AG04449 (cell line): ENCODE measurements at regions not wholly inside any gene's neighbourhood (a gene's known extent, or its start where the extent isn't known, plus 50 kb on each side); places are given as distances from the start of the nearest gene placed in this dataset.
"Not testable (repeated sequence)": the region's sequence is repeated elsewhere in the genome, so short reads cannot be mapped to it uniquely, and the experiment has no call there.

Source experiments
- CTCF ChIA-PET: fragments of 350-600 bp; formaldehyde crosslinking; extraction: SDS; loops from one replicate; lab custom pipeline; 2021; ENCODE audit warnings: antibody characterized with exemption; lab: Yijun Ruan, JAX
- POLR2A ChIA-PET: fragments of 400-600, 350-600 bp; formaldehyde crosslinking; extraction: SDS; loops from one replicate; lab custom pipeline; 2020; ENCODE audit warnings: antibody characterized with exemption, inconsistent platforms; lab: Yijun Ruan, JAX
- DNase-seq: peaks from one replicate; pipeline ENCODE4 v3.0.0-alpha.2; 2010; ENCODE audit warnings: low read depth, low spot score
- H3K4me3 ChIP-seq: 2 replicates; pipeline ENCODE4 v1.5.1; 2011; ENCODE audit warnings: low read depth, mild to moderate bottlenecking, control low read depth, low read length
- TF ChIP-seq, protein P1 (sequence below): IDR thresholded peaks from one replicate; pipeline ENCODE4 v1.5.1; 2011; ENCODE audit warnings: mild to moderate bottlenecking, moderate library complexity, low read length, control low read depth, inconsistent platforms; ENCODE audit not compliant: insufficient read depth; ENCODE audit errors: missing control alignments

DNA sequence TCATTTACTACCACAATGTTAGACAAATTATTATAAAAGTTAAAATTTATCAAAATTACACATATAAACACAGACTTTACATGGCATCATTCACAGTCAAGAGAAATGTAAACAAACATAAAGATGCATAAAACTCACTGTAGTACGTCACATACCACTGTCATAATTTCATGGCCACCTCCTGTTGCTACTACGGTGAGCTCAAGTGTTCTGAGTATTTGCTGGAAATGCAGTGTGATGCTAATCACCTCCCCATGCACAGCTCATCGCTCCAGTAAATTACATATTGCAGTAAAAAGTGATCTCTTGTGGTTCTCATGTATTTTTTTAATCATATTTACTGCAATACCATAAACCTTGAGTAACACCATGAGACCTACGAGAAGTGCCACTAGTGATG lies 247.7 kb upstream of the SFSWAP start:
- no peak overlapping the region for H3K4me3 ChIP-seq
- DNase-seq, result no peak
- ChIA-PET CTCF (no interaction called here), POLR2A (no interaction called here)
- TF ChIP-seq, protein P1, sequence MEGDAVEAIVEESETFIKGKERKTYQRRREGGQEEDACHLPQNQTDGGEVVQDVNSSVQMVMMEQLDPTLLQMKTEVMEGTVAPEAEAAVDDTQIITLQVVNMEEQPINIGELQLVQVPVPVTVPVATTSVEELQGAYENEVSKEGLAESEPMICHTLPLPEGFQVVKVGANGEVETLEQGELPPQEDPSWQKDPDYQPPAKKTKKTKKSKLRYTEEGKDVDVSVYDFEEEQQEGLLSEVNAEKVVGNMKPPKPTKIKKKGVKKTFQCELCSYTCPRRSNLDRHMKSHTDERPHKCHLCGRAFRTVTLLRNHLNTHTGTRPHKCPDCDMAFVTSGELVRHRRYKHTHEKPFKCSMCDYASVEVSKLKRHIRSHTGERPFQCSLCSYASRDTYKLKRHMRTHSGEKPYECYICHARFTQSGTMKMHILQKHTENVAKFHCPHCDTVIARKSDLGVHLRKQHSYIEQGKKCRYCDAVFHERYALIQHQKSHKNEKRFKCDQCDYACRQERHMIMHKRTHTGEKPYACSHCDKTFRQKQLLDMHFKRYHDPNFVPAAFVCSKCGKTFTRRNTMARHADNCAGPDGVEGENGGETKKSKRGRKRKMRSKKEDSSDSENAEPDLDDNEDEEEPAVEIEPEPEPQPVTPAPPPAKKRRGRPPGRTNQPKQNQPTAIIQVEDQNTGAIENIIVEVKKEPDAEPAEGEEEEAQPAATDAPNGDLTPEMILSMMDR, result no peak

DNA sequence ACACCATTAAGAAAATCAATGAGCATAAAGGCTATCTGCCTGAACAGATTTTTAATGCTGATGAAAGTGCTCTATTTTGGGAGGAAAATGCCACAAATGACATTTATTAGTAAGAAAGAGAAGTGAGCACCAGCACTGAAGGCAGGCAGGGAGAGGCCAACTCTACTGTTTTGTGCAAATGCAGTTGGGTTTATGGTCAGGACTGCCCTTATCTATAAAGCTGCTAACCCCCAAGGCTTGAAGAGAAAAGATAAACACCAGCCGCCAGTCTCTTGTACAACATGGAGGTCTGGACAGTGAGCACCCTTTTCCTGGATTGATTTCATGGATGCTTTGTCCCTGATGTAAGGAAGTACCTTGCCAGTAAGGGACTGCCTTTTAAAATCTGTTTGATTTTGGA lies 246.8 kb upstream of the SFSWAP start:
- ChIA-PET POLR2A (no interaction called here), CTCF (no interaction called here)
- no peak for DNase-seq
- TF ChIP-seq, protein P1, result no peak
- no peak overlapping the region for H3K4me3 ChIP-seq

DNA sequence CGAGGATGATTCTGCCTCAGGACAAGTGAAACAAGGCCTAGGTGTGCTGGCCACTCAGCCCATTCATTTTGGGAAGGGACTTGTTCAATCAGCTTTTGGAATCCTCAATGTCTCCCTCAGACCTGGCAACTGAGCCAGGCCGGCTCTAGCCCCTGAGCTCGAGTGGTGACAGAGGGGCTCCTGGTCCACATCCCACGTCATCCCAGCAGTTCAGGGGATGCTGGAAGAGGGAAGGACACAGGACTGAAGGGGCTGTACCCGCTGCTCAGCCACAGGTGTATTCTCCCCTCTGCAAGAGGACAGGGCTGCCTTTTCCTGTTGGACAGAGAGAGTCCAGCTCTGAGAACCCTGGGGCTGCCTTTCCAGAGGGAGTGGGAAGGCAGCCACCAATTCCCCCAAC lies 244.6 kb upstream of the SFSWAP start:
- H3K4me3 ChIP-seq, result no peak overlapping the region
- POLR2A ChIA-PET, result no interaction called here
- no peak for DNase-seq
- TF ChIP-seq, protein P1, result no peak
- CTCF ChIA-PET, result no interaction called here

DNA sequence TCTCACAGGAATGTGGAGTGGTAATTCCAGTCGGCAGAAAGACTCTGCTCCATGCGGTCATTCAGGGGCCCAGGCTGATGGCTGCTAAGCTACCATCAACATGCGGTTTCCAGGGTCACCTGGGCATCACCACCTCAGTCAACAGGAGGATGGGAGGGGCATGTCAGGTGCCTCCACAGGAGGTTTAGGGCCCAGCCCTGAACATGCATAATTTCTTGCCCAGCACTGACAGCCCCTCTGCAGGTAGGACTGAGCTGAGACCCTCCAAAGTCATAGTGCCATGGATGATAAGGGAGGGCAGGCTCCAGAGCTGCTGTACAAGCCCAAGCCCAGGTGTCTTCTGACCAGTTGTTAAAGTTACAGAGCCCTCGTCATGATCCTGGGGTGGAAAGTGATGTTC lies 244.0 kb upstream of the SFSWAP start:
- DNase-seq, result no peak
- TF ChIP-seq, protein P1, result no peak
- ChIA-PET CTCF (no interaction called here), POLR2A (no interaction called here)
- no peak overlapping the region for H3K4me3 ChIP-seq

DNA sequence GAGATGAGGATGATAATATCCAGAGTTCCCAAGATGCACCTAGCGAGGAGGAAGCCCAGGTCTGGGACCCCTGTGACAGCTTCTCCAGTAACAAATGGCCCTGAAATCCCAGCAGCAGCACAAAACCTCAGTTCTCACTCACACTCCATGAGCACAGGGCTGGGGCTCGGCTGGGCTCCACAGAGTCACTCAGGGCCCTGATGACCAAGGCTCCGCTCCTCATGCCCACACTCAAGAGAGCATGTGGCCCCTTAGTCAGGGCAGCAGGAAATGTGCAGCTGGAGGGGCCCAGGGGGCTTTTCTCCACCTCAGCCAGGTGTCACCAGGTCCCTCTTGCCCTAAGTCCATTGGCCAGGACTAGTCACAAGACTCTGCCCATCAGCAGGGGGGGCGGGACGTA lies 242.7 kb upstream of the SFSWAP start:
- POLR2A ChIA-PET, result no interaction called here
- no peak overlapping the region for H3K4me3 ChIP-seq
- no peak for DNase-seq
- CTCF ChIA-PET, result no interaction called here
- TF ChIP-seq, protein P1, result no peak

DNA sequence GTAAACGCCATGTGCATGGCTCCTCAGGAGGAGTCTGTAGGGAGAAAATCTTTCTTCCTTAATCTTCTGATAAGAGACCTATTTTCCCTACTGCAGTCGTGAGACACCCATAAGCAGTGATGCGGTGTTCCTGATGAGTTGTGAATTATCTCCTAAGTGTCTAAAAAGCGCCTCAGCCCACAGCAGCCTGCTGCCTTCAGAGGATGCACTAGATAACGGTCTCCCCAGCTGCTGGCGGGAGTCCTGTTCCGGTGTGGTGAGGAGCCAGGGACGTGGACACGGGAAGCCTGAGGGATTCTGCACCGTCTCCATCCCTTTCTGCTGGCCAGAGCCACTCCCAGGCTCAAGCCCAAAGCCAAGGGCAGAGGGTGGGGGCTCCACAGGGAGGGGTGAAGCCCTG lies 240.9 kb upstream of the SFSWAP start:
- H3K4me3 ChIP-seq, POLR2A ChIA-PET, DNase-seq, CTCF ChIA-PET: not testable (repeated sequence)

DNA sequence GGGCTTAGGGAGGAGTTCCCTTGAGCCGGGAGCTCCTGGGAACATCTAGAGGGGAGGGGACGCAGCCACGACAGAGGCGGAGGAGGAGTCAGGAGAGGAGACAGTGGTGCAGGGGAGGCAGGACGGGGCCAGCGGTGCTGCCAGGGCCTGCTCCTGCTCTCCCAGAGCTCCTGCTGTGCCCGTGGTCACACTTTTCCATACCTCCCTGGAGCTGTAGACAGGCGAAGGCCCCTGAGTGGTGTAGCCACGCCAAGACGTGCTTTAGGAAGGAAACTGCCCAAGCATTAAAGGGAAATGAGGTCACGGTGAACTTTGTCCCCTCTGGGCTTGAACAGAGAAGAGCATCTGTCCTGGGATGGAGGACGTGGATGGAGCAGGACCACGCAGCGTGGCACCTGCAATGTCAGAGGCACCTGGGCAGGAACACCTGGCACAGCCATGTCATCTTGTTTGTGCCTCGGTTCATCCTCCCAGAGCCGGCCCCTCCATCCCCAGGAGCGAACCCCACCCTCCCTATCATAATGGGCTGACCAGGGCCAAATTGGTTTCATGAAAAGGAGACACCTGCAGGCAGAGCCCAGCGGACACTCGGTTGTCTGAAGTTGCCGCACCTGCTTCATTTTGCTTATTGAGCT lies 239.5 kb upstream of the SFSWAP start:
- ChIA-PET POLR2A (no interaction called here), CTCF (no interaction called here)
- TF ChIP-seq, protein P1, result no peak

More for the DNA sequence above, 239.5 kb upstream of the SFSWAP start:
- no peak for DNase-seq
- no peak overlapping the region for H3K4me3 ChIP-seq
